ENCODE measurements at regions not wholly inside any gene's neighbourhood (a gene's known extent, or its start where the extent isn't known, plus 50 kb on each side); places are given as distances from the start of the nearest gene placed in this dataset.

DNA sequence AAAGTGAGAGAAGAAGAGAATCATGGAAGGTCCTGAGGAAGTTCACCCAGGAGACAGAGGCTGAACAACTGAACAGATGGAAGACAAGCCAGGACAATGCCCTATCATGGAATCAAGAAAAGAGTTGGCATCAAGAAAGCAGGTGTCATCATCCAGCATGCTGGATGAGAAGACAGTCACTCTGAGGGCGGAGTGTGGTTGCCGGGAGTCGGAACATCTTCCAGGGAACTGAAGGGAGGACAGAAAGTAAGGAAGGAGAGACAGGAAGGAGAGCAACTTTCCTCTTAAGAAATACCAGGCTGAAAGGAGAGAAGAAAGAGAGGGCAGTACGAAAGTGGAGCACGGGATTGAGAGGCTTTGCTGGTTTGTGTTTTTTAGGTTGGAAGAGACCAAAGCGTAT lies 654.5 kb upstream of the CELF2 start:
- no peak overlapping the region for H3K27ac ChIP-seq (ENCODE audit: control insufficient read depth, insufficient read depth)
- no peaks in the 10 kb centered on the region for H4K20me1 ChIP-seq (ENCODE audit: control insufficient read depth, insufficient read depth)
- TF ChIP-seq, protein P1, sequence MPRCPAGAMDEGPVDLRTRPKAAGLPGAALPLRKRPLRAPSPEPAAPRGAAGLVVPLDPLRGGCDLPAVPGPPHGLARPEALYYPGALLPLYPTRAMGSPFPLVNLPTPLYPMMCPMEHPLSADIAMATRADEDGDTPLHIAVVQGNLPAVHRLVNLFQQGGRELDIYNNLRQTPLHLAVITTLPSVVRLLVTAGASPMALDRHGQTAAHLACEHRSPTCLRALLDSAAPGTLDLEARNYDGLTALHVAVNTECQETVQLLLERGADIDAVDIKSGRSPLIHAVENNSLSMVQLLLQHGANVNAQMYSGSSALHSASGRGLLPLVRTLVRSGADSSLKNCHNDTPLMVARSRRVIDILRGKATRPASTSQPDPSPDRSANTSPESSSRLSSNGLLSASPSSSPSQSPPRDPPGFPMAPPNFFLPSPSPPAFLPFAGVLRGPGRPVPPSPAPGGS (IDR thresholded peaks at IDR 0.05; ENCODE audit: borderline replicate concordance, insufficient read depth, low read depth, low read length, poor library complexity, severe bottlenecking): no peak
- TF ChIP-seq SREBF2 (IDR thresholded peaks at IDR 0.05; ENCODE audit: low read length) (no peak), HDAC6 (IDR thresholded peaks at IDR 0.05; ENCODE audit: unreplicated experiment) (no peak), SUPT20H (IDR thresholded peaks at IDR 0.05; ENCODE audit: borderline replicate concordance, control insufficient read depth, low read depth, low read length) (no peak), KLF5 (IDR thresholded peaks at IDR 0.05; ENCODE audit: partially characterized antibody) (no peak)
- no peak overlapping the region for H3K9ac ChIP-seq (ENCODE audit: control insufficient read depth, insufficient read depth, low read length)
- no TSS peak for BruUV-seq (replicated peaks)
- ChIA-PET SMC1A (ENCODE audit: uncharacterized antibody, unreplicated experiment) (interaction anchor here (0.5 kb wide), 1 partner anchor 648 kb away, joined by 3 read pairs; no protein-coding TSS in a partner anchor), CTCF (no interaction called here), POLR2A (no interaction called here), RAD21 (ENCODE audit: unreplicated experiment) (no interaction called here)
- H3K4me2 ChIP-seq (ENCODE audit: control insufficient read depth, insufficient read depth): no peak overlapping the region
- H3K79me2 ChIP-seq (ENCODE audit: control insufficient read depth, insufficient read depth, low read length): no peaks in the 10 kb centered on the region
- in situ Hi-C loops (cut with MboI): no loop called here
- H3K4me1 ChIP-seq (ENCODE audit: control insufficient read depth, insufficient read depth, low read length): no peaks in the 10 kb centered on the region
- DNase-seq (ENCODE audit: low read depth, low spot score): no peak
- no peak for FAIRE-seq
- no peaks in the 10 kb centered on the region for H3K27me3 ChIP-seq (replicated peaks in 1 of 2; ENCODE audit: control insufficient read depth in 2 of 2, insufficient read depth in 2 of 2, low read length in 1 of 2)
- WGBS (ENCODE audit: insufficient coverage, insufficient replicate concordance, low lambda C conversion rate, missing lambda C conversion rate): 54% methylated on average over 6 of the region's 6 CpGs
- H2AFZ ChIP-seq (ENCODE audit: control insufficient read depth, low read depth, low read length): no peak overlapping the region
- ATAC-seq: no peak
- no peak overlapping the region for H3K4me3 ChIP-seq
- H3K36me3 ChIP-seq (ENCODE audit: control insufficient read depth in 2 of 2, insufficient read depth in 2 of 2, low read length in 1 of 2): no peaks in the 10 kb centered on the region
- intact Hi-C loops (cut with micrococcal nuclease; ENCODE audit: unreplicated experiment): no loop called here
- H3K9me3 ChIP-seq (replicated peaks; ENCODE audit: control insufficient read depth, insufficient read depth, low read length): no peaks in the 10 kb centered on the region

DNA sequence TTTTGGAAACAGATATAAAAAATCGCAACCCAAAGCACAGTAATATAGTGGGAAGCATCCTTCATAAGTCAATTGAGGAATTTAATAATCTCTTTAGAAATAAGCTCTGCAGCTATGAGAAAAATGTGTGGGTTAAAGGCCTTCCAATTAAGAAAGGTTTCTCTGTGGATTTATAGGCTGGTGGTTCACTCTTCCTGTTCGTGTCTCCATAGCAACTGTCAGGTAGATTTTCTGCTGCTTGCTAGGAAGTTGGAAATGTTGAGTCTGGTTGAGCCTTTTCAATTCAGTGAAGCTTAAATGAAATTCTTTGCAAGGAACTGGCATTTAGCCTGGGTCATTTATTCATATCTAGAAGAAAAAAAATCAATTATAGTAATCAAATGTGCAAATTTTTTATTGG lies 652.8 kb upstream of the CELF2 start:
- POLR2A ChIA-PET: no interaction called here
- no peaks in the 10 kb centered on the region for H4K20me1 ChIP-seq (ENCODE audit: control insufficient read depth, insufficient read depth)
- in situ Hi-C loops (cut with MboI): no loop called here

More for the DNA sequence above, 652.8 kb upstream of the CELF2 start:
- H3K27me3 ChIP-seq (replicated peaks in 1 of 2; ENCODE audit: control insufficient read depth in 2 of 2, insufficient read depth in 2 of 2, low read length in 1 of 2): no peaks in the 10 kb centered on the region
- no peak for ATAC-seq
- H3K9me3 ChIP-seq (replicated peaks; ENCODE audit: control insufficient read depth, insufficient read depth, low read length): no peaks in the 10 kb centered on the region
- no peak for FAIRE-seq
- H3K4me3 ChIP-seq: no peak overlapping the region
- intact Hi-C loops (cut with micrococcal nuclease; ENCODE audit: unreplicated experiment): no loop called here
- no peak overlapping the region for H3K4me2 ChIP-seq (ENCODE audit: control insufficient read depth, insufficient read depth)
- no peak overlapping the region for H3K9ac ChIP-seq (ENCODE audit: control insufficient read depth, insufficient read depth, low read length)
- TF ChIP-seq CREB1 (IDR thresholded peaks at IDR 0.05; ENCODE audit: low read depth): no peak
- TF ChIP-seq ATF7 (IDR thresholded peaks at IDR 0.05; ENCODE audit: low read depth): no peak
- TF ChIP-seq, protein P2, sequence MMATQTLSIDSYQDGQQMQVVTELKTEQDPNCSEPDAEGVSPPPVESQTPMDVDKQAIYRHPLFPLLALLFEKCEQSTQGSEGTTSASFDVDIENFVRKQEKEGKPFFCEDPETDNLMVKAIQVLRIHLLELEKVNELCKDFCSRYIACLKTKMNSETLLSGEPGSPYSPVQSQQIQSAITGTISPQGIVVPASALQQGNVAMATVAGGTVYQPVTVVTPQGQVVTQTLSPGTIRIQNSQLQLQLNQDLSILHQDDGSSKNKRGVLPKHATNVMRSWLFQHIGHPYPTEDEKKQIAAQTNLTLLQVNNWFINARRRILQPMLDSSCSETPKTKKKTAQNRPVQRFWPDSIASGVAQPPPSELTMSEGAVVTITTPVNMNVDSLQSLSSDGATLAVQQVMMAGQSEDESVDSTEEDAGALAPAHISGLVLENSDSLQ (IDR thresholded peaks at IDR 0.05): no peak
- no peak for TF ChIP-seq NFXL1 (IDR thresholded peaks at IDR 0.05; ENCODE audit: borderline replicate concordance)
- no peak for TF ChIP-seq FOS (IDR thresholded peaks at IDR 0.05; ENCODE audit: borderline replicate concordance, extremely low read depth, insufficient read length)
- no peak for TF ChIP-seq HDGF (IDR thresholded peaks at IDR 0.05)
- TF ChIP-seq RELA (IDR thresholded peaks at IDR 0.05; ENCODE audit: borderline replicate concordance, partially characterized antibody): no peak
- WGBS (ENCODE audit: insufficient coverage, insufficient replicate concordance, low lambda C conversion rate, missing lambda C conversion rate): 44% methylated on average over 2 of the region's 2 CpGs
- DNase-seq (ENCODE audit: low read depth, low spot score): no peak
- no peaks in the 10 kb centered on the region for H3K4me1 ChIP-seq (ENCODE audit: control insufficient read depth, insufficient read depth, low read length)
- H3K79me2 ChIP-seq (ENCODE audit: control insufficient read depth, insufficient read depth, low read length): no peaks in the 10 kb centered on the region
- no peak overlapping the region for H2AFZ ChIP-seq (ENCODE audit: control insufficient read depth, low read depth, low read length)
- no TSS peak for BruUV-seq (replicated peaks)
- SMC1A ChIA-PET (ENCODE audit: uncharacterized antibody, unreplicated experiment): interaction anchor here (1.1 kb wide), 1 partner anchor 113 kb away, joined by 3 read pairs; no protein-coding TSS in a partner anchor
- H3K36me3 ChIP-seq (ENCODE audit: control insufficient read depth in 2 of 2, insufficient read depth in 2 of 2, low read length in 1 of 2): no peaks in the 10 kb centered on the region
- CTCF ChIA-PET: no interaction called here
- RAD21 ChIA-PET (ENCODE audit: unreplicated experiment): interaction anchor here (0.6 kb wide), 1 partner anchor 130 kb away, joined by 3 read pairs; no protein-coding TSS in a partner anchor
- H3K27ac ChIP-seq (ENCODE audit: control insufficient read depth, insufficient read depth): no peak overlapping the region
